ENCODE measurements at regions not wholly inside any gene's neighbourhood (a gene's known extent, or its start where the extent isn't known, plus 50 kb on each side); places are given as distances from the start of the nearest gene placed in this dataset.

- DNase-seq (ENCODE audit: low spot score) = no peak
These were observed 220.0 kb upstream of the CITED2 start for GRCh38 chr6:139594333-139594965.

GRCh38 chr6:139593081-139593480, 218.6 kb upstream of the CITED2 start:
- ChIA-PET POLR2A (ENCODE audit: low non-redundant PET) (no interaction called here), CTCF (no interaction called here)
- Histone ChIP-seq H3K27me3 (replicated peaks; ENCODE audit: insufficient read depth, low read depth, low read length, poor library complexity) (no peaks in the 10 kb centered on the region), H3K27ac (ENCODE audit: low read depth, low read length, poor library complexity, severe bottlenecking) (no peak overlapping the region), H3K4me3 (ENCODE audit: low read depth, low read length, poor library complexity, severe bottlenecking) (no peak overlapping the region), H3K4me1 (ENCODE audit: insufficient read depth, low read length, poor library complexity, severe bottlenecking) (peaks cover 9% of the 10 kb centered on the region), H3K9me3 (ENCODE audit: low read depth, low read length, poor library complexity, severe bottlenecking) (no peaks in the 10 kb centered on the region), H3K36me3 (ENCODE audit: insufficient read depth, low read length, poor library complexity, severe bottlenecking) (no peaks in the 10 kb centered on the region)
- TF ChIP-seq EZH2 (IDR thresholded peaks at IDR 0.05; ENCODE audit: borderline replicate concordance, low read depth, low read length, poor library complexity, severe bottlenecking) (no peak), CTCF (conservative IDR thresholded peaks at IDR 0.05; ENCODE audit: low read depth, low read length) (no peak)
- intact Hi-C loops (cut with micrococcal nuclease; ENCODE audit: unreplicated experiment) = no loop called here
- BruUV-seq (replicated peaks) = no TSS peak
- DNase-seq (ENCODE audit: low spot score) = no peak

More at GRCh38 chr6:139594333-139594965, 220.0 kb upstream of the CITED2 start:
- ChIA-PET POLR2A (ENCODE audit: low non-redundant PET) (no interaction called here), CTCF (interaction anchor here (0.7 kb wide), 1 partner anchor 706 kb away, joined by 6 read pairs; no protein-coding TSS in a partner anchor)
- no TSS peak for BruUV-seq (replicated peaks)
- H3K4me1 ChIP-seq (ENCODE audit: insufficient read depth, low read length, poor library complexity, severe bottlenecking) = peaks cover 2% of the 10 kb centered on the region
- H3K4me3 ChIP-seq (ENCODE audit: low read depth, low read length, poor library complexity, severe bottlenecking) = no peak overlapping the region
- no peaks in the 10 kb centered on the region for H3K9me3 ChIP-seq (ENCODE audit: low read depth, low read length, poor library complexity, severe bottlenecking)
- H3K36me3 ChIP-seq (ENCODE audit: insufficient read depth, low read length, poor library complexity, severe bottlenecking) = no peaks in the 10 kb centered on the region
- intact Hi-C loops (cut with micrococcal nuclease; ENCODE audit: unreplicated experiment) = no loop called here
- TF ChIP-seq CTCF (conservative IDR thresholded peaks at IDR 0.05; ENCODE audit: low read depth, low read length) = no peak
- no peak for TF ChIP-seq EZH2 (IDR thresholded peaks at IDR 0.05; ENCODE audit: borderline replicate concordance, low read depth, low read length, poor library complexity, severe bottlenecking)
- H3K27me3 ChIP-seq (replicated peaks; ENCODE audit: insufficient read depth, low read depth, low read length, poor library complexity) = no peaks in the 10 kb centered on the region
- no peak overlapping the region for H3K27ac ChIP-seq (ENCODE audit: low read depth, low read length, poor library complexity, severe bottlenecking)

GRCh38 chr6:139592011-139592410, 217.6 kb upstream of the CITED2 start:
- ChIA-PET CTCF (no interaction called here), POLR2A (ENCODE audit: low non-redundant PET) (interaction anchor here (0.6 kb wide), 1 partner anchor 36 kb away, joined by 4 read pairs; no protein-coding TSS in a partner anchor)
- no peak overlapping the region for H3K27ac ChIP-seq (ENCODE audit: low read depth, low read length, poor library complexity, severe bottlenecking)
- H3K4me1 ChIP-seq (ENCODE audit: insufficient read depth, low read length, poor library complexity, severe bottlenecking) = peaks cover 15% of the 10 kb centered on the region
- H3K9me3 ChIP-seq (ENCODE audit: low read depth, low read length, poor library complexity, severe bottlenecking) = no peaks in the 10 kb centered on the region
- H3K36me3 ChIP-seq (ENCODE audit: insufficient read depth, low read length, poor library complexity, severe bottlenecking) = no peaks in the 10 kb centered on the region
- no TSS peak for BruUV-seq (replicated peaks)
- TF ChIP-seq CTCF (conservative IDR thresholded peaks at IDR 0.05; ENCODE audit: low read depth, low read length) = no peak
- TF ChIP-seq EZH2 (IDR thresholded peaks at IDR 0.05; ENCODE audit: borderline replicate concordance, low read depth, low read length, poor library complexity, severe bottlenecking) = no peak
- H3K27me3 ChIP-seq (replicated peaks; ENCODE audit: insufficient read depth, low read depth, low read length, poor library complexity) = no peaks in the 10 kb centered on the region
- intact Hi-C loops (cut with micrococcal nuclease; ENCODE audit: unreplicated experiment) = no loop called here
- H3K4me3 ChIP-seq (ENCODE audit: low read depth, low read length, poor library complexity, severe bottlenecking) = no peak overlapping the region
- DNase-seq (ENCODE audit: low spot score) = no peak

Data from A673 (cell line).